ENCODE measurements at regions not wholly inside any gene's neighbourhood (a gene's known extent, or its start where the extent isn't known, plus 50 kb on each side); places are given as distances from the start of the nearest gene placed in this dataset.
"Not testable (repeated sequence)": the region's sequence is repeated elsewhere in the genome, so short reads cannot be mapped to it uniquely, and the experiment has no call there.

- Histone ChIP-seq H3K27me3 (ENCODE audit: control insufficient read depth, insufficient read depth, low read length) (no peaks in the 10 kb centered on the region; the same call in 1 of the 2 replicates), H3K4me3 (ENCODE audit: low read depth, low read length) (no peak overlapping the region), H3K4me1 (ENCODE audit: control insufficient read depth, insufficient read depth, low read length) (peaks cover 12% of the 10 kb centered on the region; the same call in 1 of the 2 replicates), H3K36me3 (ENCODE audit: control insufficient read depth, insufficient read depth, low read length) (no peaks in the 10 kb centered on the region), H3K27ac (ENCODE audit: low read depth, low read length) (no peak overlapping the region), H3K9me3 (ENCODE audit: control insufficient read depth, insufficient read depth, low read length) (no peaks in the 10 kb centered on the region), H3K9ac (ENCODE audit: low read depth, low read length) (no peak overlapping the region)
Measured at GRCh38 chr15:95758451-95758850, 572.0 kb upstream of the NR2F2 start.

- H3K4me3 ChIP-seq (ENCODE audit: low read depth, low read length): no peak overlapping the region
- no peak overlapping the region for H3K9ac ChIP-seq (ENCODE audit: low read depth, low read length)
- H3K27me3 ChIP-seq (ENCODE audit: control insufficient read depth, insufficient read depth, low read length): no peaks in the 10 kb centered on the region; the same call in 1 of the 2 replicates
- no peaks in the 10 kb centered on the region for H3K9me3 ChIP-seq (ENCODE audit: control insufficient read depth, insufficient read depth, low read length)
- H3K4me1 ChIP-seq (ENCODE audit: control insufficient read depth, insufficient read depth, low read length): peaks cover 12% of the 10 kb centered on the region; the same call in 1 of the 2 replicates
- H3K27ac ChIP-seq (ENCODE audit: low read depth, low read length): no peak overlapping the region
- H3K36me3 ChIP-seq (ENCODE audit: control insufficient read depth, insufficient read depth, low read length): no peaks in the 10 kb centered on the region
Measured at GRCh38 chr15:95758851-95759250, 571.6 kb upstream of the NR2F2 start.

- H3K4me1 ChIP-seq (ENCODE audit: control insufficient read depth, insufficient read depth, low read length): peaks cover 12% of the 10 kb centered on the region; the same call in 1 of the 2 replicates
- no peaks in the 10 kb centered on the region for H3K36me3 ChIP-seq (ENCODE audit: control insufficient read depth, insufficient read depth, low read length)
- H3K9ac ChIP-seq (ENCODE audit: low read depth, low read length): no peak overlapping the region
- H3K27me3 ChIP-seq (ENCODE audit: control insufficient read depth, insufficient read depth, low read length): no peaks in the 10 kb centered on the region; the same call in 1 of the 2 replicates
- H3K9me3 ChIP-seq (ENCODE audit: control insufficient read depth, insufficient read depth, low read length): no peaks in the 10 kb centered on the region
- no peak overlapping the region for H3K27ac ChIP-seq (ENCODE audit: low read depth, low read length)
- no peak overlapping the region for H3K4me3 ChIP-seq (ENCODE audit: low read depth, low read length)
Measured at GRCh38 chr15:95760508-95760907, 570.0 kb upstream of the NR2F2 start.

GRCh38 chr15:95761501-95762165 is 568.9 kb upstream of the NR2F2 start:
- no peaks in the 10 kb centered on the region; the same call in 1 of the 2 replicates for H3K27me3 ChIP-seq (ENCODE audit: control insufficient read depth, insufficient read depth, low read length)
- H3K36me3 ChIP-seq (ENCODE audit: control insufficient read depth, insufficient read depth, low read length): no peaks in the 10 kb centered on the region

GRCh38 chr15:95763426-95763825 is 567.1 kb upstream of the NR2F2 start:
- Histone ChIP-seq H3K4me3 (ENCODE audit: low read depth, low read length) (no peak overlapping the region), H3K27me3 (ENCODE audit: control insufficient read depth, insufficient read depth, low read length) (no peaks in the 10 kb centered on the region; the same call in 1 of the 2 replicates), H3K9ac (ENCODE audit: low read depth, low read length) (no peak overlapping the region), H3K27ac (ENCODE audit: low read depth, low read length) (no peak overlapping the region), H3K36me3 (ENCODE audit: control insufficient read depth, insufficient read depth, low read length) (no peaks in the 10 kb centered on the region), H3K4me1 (ENCODE audit: control insufficient read depth, insufficient read depth, low read length) (peaks cover 12% of the 10 kb centered on the region; the same call in 1 of the 2 replicates), H3K9me3 (ENCODE audit: control insufficient read depth, insufficient read depth, low read length) (no peaks in the 10 kb centered on the region)

More at GRCh38 chr15:95761501-95762165, 568.9 kb upstream of the NR2F2 start:
- Histone ChIP-seq H3K4me1 (ENCODE audit: control insufficient read depth, insufficient read depth, low read length) (peaks cover 12% of the 10 kb centered on the region; the same call in 1 of the 2 replicates), H3K27ac (ENCODE audit: low read depth, low read length) (no peak overlapping the region), H3K4me3 (ENCODE audit: low read depth, low read length) (no peak overlapping the region), H3K9me3 (ENCODE audit: control insufficient read depth, insufficient read depth, low read length) (no peaks in the 10 kb centered on the region), H3K9ac (ENCODE audit: low read depth, low read length) (no peak overlapping the region)

GRCh38 chr15:95765161-95765560 is 565.3 kb upstream of the NR2F2 start:
- no peak overlapping the region for H3K27ac ChIP-seq (ENCODE audit: low read depth, low read length)
- H3K4me3 ChIP-seq (ENCODE audit: low read depth, low read length): no peak overlapping the region
- no peaks in the 10 kb centered on the region for H3K36me3 ChIP-seq (ENCODE audit: control insufficient read depth, insufficient read depth, low read length)
- no peaks in the 10 kb centered on the region for H3K9me3 ChIP-seq (ENCODE audit: control insufficient read depth, insufficient read depth, low read length)
- H3K9ac ChIP-seq (ENCODE audit: low read depth, low read length): no peak overlapping the region
- H3K27me3 ChIP-seq (ENCODE audit: control insufficient read depth, insufficient read depth, low read length): no peaks in the 10 kb centered on the region; the same call in 1 of the 2 replicates
- H3K4me1 ChIP-seq (ENCODE audit: control insufficient read depth, insufficient read depth, low read length): peaks cover 12% of the 10 kb centered on the region; the same call in 1 of the 2 replicates

GRCh38 chr15:95770196-95770595 is 560.3 kb upstream of the NR2F2 start:
- peak overlapping the region; percentile 24 for H3K27ac ChIP-seq (ENCODE audit: low read depth, low read length)

GRCh38 chr15:95772982-95773381 is 557.5 kb upstream of the NR2F2 start:
- Histone ChIP-seq H3K9ac (ENCODE audit: low read depth, low read length) (no peak overlapping the region), H3K4me3 (ENCODE audit: low read depth, low read length) (no peak overlapping the region), H3K36me3 (ENCODE audit: control insufficient read depth, insufficient read depth, low read length) (no peaks in the 10 kb centered on the region), H3K27ac (ENCODE audit: low read depth, low read length) (no peak overlapping the region), H3K4me1 (ENCODE audit: control insufficient read depth, insufficient read depth, low read length) (peaks cover 8% of the 10 kb centered on the region), H3K9me3 (ENCODE audit: control insufficient read depth, insufficient read depth, low read length) (no peaks in the 10 kb centered on the region), H3K27me3 (ENCODE audit: control insufficient read depth, insufficient read depth, low read length) (no peaks in the 10 kb centered on the region)

More at GRCh38 chr15:95770196-95770595, 560.3 kb upstream of the NR2F2 start:
- Histone ChIP-seq H3K27me3 (ENCODE audit: control insufficient read depth, insufficient read depth, low read length) (no peaks in the 10 kb centered on the region), H3K4me3 (ENCODE audit: low read depth, low read length) (no peak overlapping the region), H3K9me3 (ENCODE audit: control insufficient read depth, insufficient read depth, low read length) (no peaks in the 10 kb centered on the region), H3K36me3 (ENCODE audit: control insufficient read depth, insufficient read depth, low read length) (no peaks in the 10 kb centered on the region), H3K9ac (ENCODE audit: low read depth, low read length) (no peak overlapping the region), H3K4me1 (ENCODE audit: control insufficient read depth, insufficient read depth, low read length) (peaks cover 8% of the 10 kb centered on the region)

- Histone ChIP-seq H3K4me1 (ENCODE audit: control insufficient read depth, insufficient read depth, low read length) (no peaks in the 10 kb centered on the region), H3K36me3 (ENCODE audit: control insufficient read depth, insufficient read depth, low read length) (no peaks in the 10 kb centered on the region), H3K9ac (ENCODE audit: low read depth, low read length) (no peak overlapping the region), H3K9me3 (ENCODE audit: control insufficient read depth, insufficient read depth, low read length) (peaks cover 27% of the 10 kb centered on the region), H3K4me3 (ENCODE audit: low read depth, low read length) (peak overlapping the region; percentile 27; the same call in 1 of the 2 replicates), H3K27ac (ENCODE audit: low read depth, low read length) (no peak overlapping the region), H3K27me3 (ENCODE audit: control insufficient read depth, insufficient read depth, low read length) (no peaks in the 10 kb centered on the region)
Measured at GRCh38 chr15:95784508-95784907, 546.0 kb upstream of the NR2F2 start.

GRCh38 chr15:95785276-95785675 is 545.2 kb upstream of the NR2F2 start:
- not testable (repeated sequence) for H3K27me3 ChIP-seq (ENCODE audit: control insufficient read depth, insufficient read depth, low read length); H3K36me3 ChIP-seq (ENCODE audit: control insufficient read depth, insufficient read depth, low read length); H3K4me3 ChIP-seq (ENCODE audit: low read depth, low read length); H3K4me1 ChIP-seq (ENCODE audit: control insufficient read depth, insufficient read depth, low read length); H3K9ac ChIP-seq (ENCODE audit: low read depth, low read length); H3K27ac ChIP-seq (ENCODE audit: low read depth, low read length)
- H3K9me3 ChIP-seq (ENCODE audit: control insufficient read depth, insufficient read depth, low read length): peaks cover 27% of the 10 kb centered on the region

- Histone ChIP-seq H3K4me1 (ENCODE audit: control insufficient read depth, insufficient read depth, low read length) (no peaks in the 10 kb centered on the region), H3K9ac (ENCODE audit: low read depth, low read length) (no peak overlapping the region), H3K4me3 (ENCODE audit: low read depth, low read length) (no peak overlapping the region), H3K9me3 (ENCODE audit: control insufficient read depth, insufficient read depth, low read length) (no peaks in the 10 kb centered on the region), H3K27me3 (ENCODE audit: control insufficient read depth, insufficient read depth, low read length) (no peaks in the 10 kb centered on the region), H3K27ac (ENCODE audit: low read depth, low read length) (no peak overlapping the region), H3K36me3 (ENCODE audit: control insufficient read depth, insufficient read depth, low read length) (no peaks in the 10 kb centered on the region)
Measured at GRCh38 chr15:95793231-95793630, 537.3 kb upstream of the NR2F2 start.
